IMR-90 (cell line): ENCODE measurements at regions not wholly inside any gene's neighbourhood (a gene's known extent, or its start where the extent isn't known, plus 50 kb on each side); places are given as distances from the start of the nearest gene placed in this dataset.

ENCODE experiments used
- ATAC-seq: fragments of 200-7000 bp; cut with Tn5 transposase; 2 replicates; pipeline ENCODE4 v1.9.1; 2020; ENCODE audit warnings: low read depth, mild to moderate bottlenecking, moderate library complexity
- BruUV-seq: library from RNA; stranded (reverse); fragments of 400-500 nt; replicated peaks from 2 replicates; lab custom pipeline; 2021; lab: Mats Ljungman, UMichigan
- CTCF ChIA-PET: fragments of 300-600 bp; formaldehyde crosslinking; extraction: SDS; loops from one replicate; lab custom pipeline; 2021; ENCODE audit warnings: antibody characterized with exemption; lab: Yijun Ruan, JAX
- POLR2A ChIA-PET: fragments of 300-600 bp; sonication (Branson Sonifier 250); formaldehyde crosslinking; loops from one replicate; lab custom pipeline; 2022; ENCODE audit warnings: antibody characterized with exemption; ENCODE audit not compliant: unreplicated experiment; lab: Charles Lee
- DNase-seq: peaks from one replicate; pipeline ENCODE4 v3.0.0; 2013
- H2AFZ ChIP-seq: replicated peaks from 2 replicates; pipeline ENCODE3; 2013; ENCODE audit warnings: low read length, mild to moderate bottlenecking; ENCODE audit not compliant: poor library complexity
- H2AK5ac ChIP-seq: 2 replicates; pipeline ENCODE4 v1.6.1; 2013; ENCODE audit warnings: low read depth, low read length, inconsistent platforms
- H2AK9ac ChIP-seq: replicated peaks from 2 replicates; pipeline ENCODE3; 2013; ENCODE audit warnings: mild to moderate bottlenecking, low read depth, low read length, moderate library complexity; ENCODE audit not compliant: poor library complexity
- H2BK120ac ChIP-seq: 2 replicates; pipeline ENCODE4 v1.6.1; 2013; ENCODE audit warnings: low read depth, low read length, inconsistent platforms
- H2BK15ac ChIP-seq: 3 replicates; pipeline ENCODE4 v1.6.1; 2013; ENCODE audit warnings: low read depth, low read length, inconsistent platforms
- H2BK20ac ChIP-seq: 2 replicates; pipeline ENCODE4 v1.6.1; 2013; ENCODE audit warnings: low read depth, mild to moderate bottlenecking, inconsistent platforms, low read length, moderate library complexity
- H2BK5ac ChIP-seq: 2 replicates; pipeline ENCODE4 v1.6.1; 2013; ENCODE audit warnings: mild to moderate bottlenecking, low read depth, low read length, inconsistent platforms; ENCODE audit not compliant: poor library complexity, severe bottlenecking
- H3K14ac ChIP-seq: replicated peaks from 2 replicates; pipeline ENCODE4 v1.6.1; 2013; ENCODE audit warnings: low read depth, low read length, inconsistent platforms
- H3K18ac ChIP-seq: 2 replicates; pipeline ENCODE4 v1.6.1; 2013; ENCODE audit warnings: low read depth, low read length, control low read depth
- H3K23ac ChIP-seq: 2 replicates; pipeline ENCODE4 v1.6.1; 2013; ENCODE audit warnings: low read depth, low read length, inconsistent platforms
- H3K27ac ChIP-seq: 2 replicates; pipeline ENCODE4 v1.5.1; 2013; ENCODE audit warnings: mild to moderate bottlenecking, control low read depth, low read length; ENCODE audit not compliant: insufficient read depth
- H3K27me3 ChIP-seq: 2 replicates; pipeline ENCODE4 v1.6.1; 2013; ENCODE audit warnings: low read length; ENCODE audit not compliant: control insufficient read depth, insufficient read depth
- H3K36me3 ChIP-seq: 2 replicates; pipeline ENCODE4 v1.6.1; 2013; ENCODE audit warnings: low read length, mixed read lengths; ENCODE audit not compliant: control insufficient read depth, insufficient read depth
- H3K4ac ChIP-seq: 2 replicates; pipeline ENCODE4 v1.6.1; 2013; ENCODE audit warnings: low read depth, low read length, inconsistent platforms
- H3K4me1 ChIP-seq: 2 replicates; pipeline ENCODE4 v1.6.1; 2013; ENCODE audit warnings: low read length, mixed read lengths; ENCODE audit not compliant: control insufficient read depth, insufficient read depth
- H3K4me2 ChIP-seq: 2 replicates; pipeline ENCODE4 v1.6.1; 2013; ENCODE audit warnings: low read depth, mild to moderate bottlenecking, control low read depth, low read length, moderate library complexity
- H3K4me3 ChIP-seq: 2 replicates; pipeline ENCODE4 v1.5.1; 2013; ENCODE audit warnings: low read depth, mild to moderate bottlenecking, control low read depth, low read length, moderate library complexity; ENCODE audit not compliant: insufficient read depth
- H3K56ac ChIP-seq: 2 replicates; pipeline ENCODE4 v1.6.1; 2013; ENCODE audit warnings: low read length, inconsistent platforms; ENCODE audit not compliant: insufficient read depth; ENCODE audit errors: extremely low read depth
- H3K79me1 ChIP-seq, 2 experiments: 2 replicates each; pipeline ENCODE4 v1.6.1; 2013; ENCODE audit warnings: low read length in 2 of 2, inconsistent platforms in 1 of 2, low read depth in 1 of 2
- H3K9ac ChIP-seq: 2 replicates; pipeline ENCODE4 v1.6.1; 2013; ENCODE audit warnings: low read depth, low read length, control low read depth
- H3K9me1 ChIP-seq: 2 replicates; pipeline ENCODE4 v1.6.1; 2013; ENCODE audit warnings: low read length, inconsistent platforms; ENCODE audit not compliant: insufficient read depth
- H3K9me3 ChIP-seq: 2 replicates; pipeline ENCODE4 v1.6.1; 2013; ENCODE audit warnings: low read length; ENCODE audit not compliant: control insufficient read depth, insufficient read depth
- H4K20me1 ChIP-seq: 2 replicates; pipeline ENCODE4 v1.6.1; 2013; ENCODE audit warnings: low read length, inconsistent platforms; ENCODE audit not compliant: insufficient read depth
- H4K5ac ChIP-seq: 2 replicates; pipeline ENCODE4 v1.6.1; 2013; ENCODE audit warnings: mild to moderate bottlenecking, low read depth, low read length, control low read depth
- H4K8ac ChIP-seq, 2 experiments: 2 replicates each; pipeline ENCODE4 v1.6.1; 2013; ENCODE audit warnings: low read depth in 2 of 2, low read length in 2 of 2, control low read depth in 1 of 2, inconsistent platforms in 1 of 2
- H4K91ac ChIP-seq: 2 replicates; pipeline ENCODE4 v1.6.1; 2013; ENCODE audit warnings: low read depth, low read length, inconsistent platforms; ENCODE audit not compliant: insufficient read depth
- ELK1 ChIP-seq: fragments of 150-350 bp; IDR thresholded peaks from 2 replicates; pipeline ENCODE4 v1.6.1; 2016; ENCODE audit warnings: low read depth, mild to moderate bottlenecking, low read length, moderate library complexity, borderline replicate concordance
- MXI1 ChIP-seq: IDR thresholded peaks from 2 replicates; pipeline ENCODE4 v1.6.1; 2012; ENCODE audit warnings: low read depth, mild to moderate bottlenecking, low read length, moderate library complexity, borderline replicate concordance
- WGBS, 2 experiments: methylation state at CpG; one replicate each; pipeline versions ENCODE4 v1.1.5 to v1.1.7; 2013; ENCODE audit warnings: missing lambda C conversion rate in 2 of 2; ENCODE audit not compliant: insufficient read length in 1 of 2; ENCODE audit errors: extremely low coverage in 2 of 2; 5-methylcytosine and 5-hydroxymethylcytosine counted together
- dilution Hi-C: fragments of 300-500 bp; cut with HindIII; formaldehyde crosslinking; loops from one replicate; pipeline ENCODE4 v1.14.3; 2018; ENCODE audit warnings: low sequenced_read_pairs; ENCODE audit not compliant: unreplicated experiment
- in situ Hi-C: fragments of 300-500 bp; cut with MboI; formaldehyde crosslinking; loops from 3 replicates; pipeline ENCODE4 v1.14.3; 2019; ENCODE audit warnings: low sequenced_read_pairs, inconsistent platforms, mixed read lengths
- intact Hi-C: fragments of 100-400 bp; cut with micrococcal nuclease; formaldehyde crosslinking; loops from 2 replicates; pipeline ENCODE4 v1.10.0; 2022

DNA sequence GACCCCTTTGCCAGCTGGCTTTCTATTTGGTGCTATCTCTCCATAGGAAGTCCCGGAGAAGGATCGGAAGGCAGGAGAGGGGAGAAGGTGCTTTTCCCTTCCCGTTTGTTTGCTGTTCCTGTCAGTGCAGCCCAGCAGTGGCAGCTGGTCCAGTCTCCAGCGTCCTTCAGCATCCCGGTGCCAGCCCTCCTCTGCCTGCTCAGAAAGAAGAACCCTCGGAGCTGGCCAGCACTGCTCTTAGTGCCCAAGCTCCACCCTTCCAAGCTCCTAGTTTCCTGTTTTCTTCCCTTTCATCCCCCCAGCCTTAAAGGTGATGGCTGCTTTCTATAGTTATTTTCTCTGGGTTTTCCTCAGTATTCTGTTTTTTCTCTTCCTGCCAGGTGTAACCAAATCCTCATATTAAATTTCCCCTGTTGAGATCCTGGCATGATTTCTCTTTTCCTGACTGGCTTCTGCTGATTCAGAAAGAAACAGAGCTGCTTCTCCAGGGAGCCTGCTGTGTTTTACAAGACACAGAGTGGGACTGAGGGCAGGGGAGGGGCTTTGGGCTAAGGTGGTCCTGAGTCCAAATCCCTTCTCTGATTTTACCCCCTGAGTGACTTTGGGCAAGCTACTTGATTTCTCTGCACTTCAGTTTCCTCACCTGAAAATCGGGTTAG, 186.8 kb downstream of the COPRS start:
- Histone ChIP-seq H3K4me2 (no peak overlapping the region), H2BK15ac (no peak overlapping the region), H3K23ac (no peak overlapping the region), H3K9ac (no peak overlapping the region), H3K27me3 (no peaks in the 10 kb centered on the region; the same call in 1 of the 2 replicates), H3K4ac (no peak overlapping the region), H4K91ac (no peak overlapping the region), H3K4me1 (peaks cover 3% of the 10 kb centered on the region; the same call in 1 of the 2 replicates), H3K14ac (no peak overlapping the region), H3K18ac (no peak overlapping the region), H3K9me3 (no peaks in the 10 kb centered on the region), H3K9me1 (peaks cover 5% of the 10 kb centered on the region; the same call in 1 of the 2 replicates), H2BK5ac (no peak overlapping the region), H4K20me1 (no peaks in the 10 kb centered on the region), H2BK20ac (no peak overlapping the region), H3K79me1 (no peaks in the 10 kb centered on the region), H4K5ac (no peak overlapping the region), H3K56ac (no peak overlapping the region), H2BK120ac (no peak overlapping the region), H3K4me3 (no peak overlapping the region), H4K8ac (no peak overlapping the region), H3K36me3 (no peaks in the 10 kb centered on the region), H2AK9ac (no peak overlapping the region), H2AFZ (no peak overlapping the region), H2AK5ac (no peak overlapping the region), H3K27ac (no peak overlapping the region)
- no TSS peak for BruUV-seq
- CTCF ChIA-PET = interaction anchor here (1.0 kb wide), 1 partner anchor 171 kb away, joined by 3 read pairs; no protein-coding TSS in a partner anchor
- intact Hi-C loops (no loop called here), dilution Hi-C loops (no loop called here), in situ Hi-C loops (no loop called here)
- DNase-seq (no peak), ATAC-seq (peak; percentile 69)
- POLR2A ChIA-PET = no interaction called here
- WGBS, 2 experiments = 53% methylated on average over 3 of the region's 7 CpGs; no CpG with 5 or more reads in 1 of the 2 experiments
- no peak for TF ChIP-seq ELK1
- no peak for TF ChIP-seq MXI1
